HCT116 (cell line): ENCODE measurements at regions not wholly inside any gene's neighbourhood (a gene's known extent, or its start where the extent isn't known, plus 50 kb on each side); places are given as distances from the start of the nearest gene placed in this dataset.

Source experiments
- ATAC-seq: fragments of 200-7000 bp; cut with Tn5 transposase; 2 replicates; pipeline ENCODE4 v1.9.1; 2020; ENCODE audit warnings: mild to moderate bottlenecking, moderate library complexity
- BruUV-seq: library from RNA; stranded (reverse); fragments of 400-500 nt; replicated peaks from 2 replicates; lab custom pipeline; 2021; lab: Mats Ljungman, UMichigan
- CTCF ChIA-PET: fragments of 300-600 bp; sonication (Branson Sonifier 250); formaldehyde crosslinking; loops from one replicate; lab custom pipeline; 2021; ENCODE audit warnings: antibody characterized with exemption; lab: Charles Lee
- POLR2A ChIA-PET: fragments of 300-600, 350-600 bp; sonication (Branson Sonifier 250); formaldehyde crosslinking; loops from one replicate; lab custom pipeline; 2021; ENCODE audit warnings: antibody characterized with exemption; lab: Charles Lee
- RAD21 ChIA-PET, 2 experiments: fragments of 300-600 bp; sonication (Branson Sonifier 250); formaldehyde crosslinking; loops; one replicate each; lab custom pipeline; 2023; ENCODE audit warnings: low total read pairs in 2 of 2; ENCODE audit not compliant: uncharacterized antibody in 2 of 2, unreplicated experiment in 2 of 2, low non-redundant PET in 1 of 2; lab: Charles Lee
- DNase-seq: peaks from one replicate; pipeline ENCODE4 v3.0.0-alpha.2; 2010; ENCODE audit warnings: low read depth, low spot score
- H2AFZ ChIP-seq: fragments of 200-600 bp; shearing (Covaris generic), sonication (generic); 2 replicates; pipeline ENCODE4 v1.6.1; 2017; ENCODE audit warnings: low read depth, mixed run types, mixed read lengths, antibody characterized with exemption, low read length; ENCODE audit not compliant: poor library complexity, severe bottlenecking
- H3K27ac ChIP-seq: 2 replicates; pipeline ENCODE4 v1.5.1; 2012; ENCODE audit warnings: low read depth, low read length
- H3K27me3 ChIP-seq: fragments of 200-600 bp; sonication (generic); 2 replicates; pipeline ENCODE4 v1.6.1; 2016; ENCODE audit warnings: mixed run types, low read length, mixed read lengths; ENCODE audit not compliant: insufficient read depth
- H3K36me3 ChIP-seq, 2 experiments: fragments of 200-500 bp in 1 of 2; fragments of 200-600 bp in 1 of 2; sonication (Bioruptor generic) in 1 of 2; sonication (generic) in 1 of 2; 2 replicates each; pipeline versions ENCODE4 v1.5.1 to v1.6.1; 2014 to 2016; ENCODE audit warnings: low read length in 2 of 2, inconsistent platforms in 1 of 2, mixed read lengths in 1 of 2, mixed run types in 1 of 2; ENCODE audit not compliant: insufficient read depth in 2 of 2, control insufficient read depth in 1 of 2
- H3K4me1 ChIP-seq, 2 experiments: fragments of 200-600 bp in 1 of 2; sonication (generic) in 1 of 2; 2 replicates each; pipeline versions ENCODE4 v1.5.1 to v1.6.1; 2012 to 2017; ENCODE audit warnings: low read length in 2 of 2, inconsistent platforms in 1 of 2, mild to moderate bottlenecking in 1 of 2, mixed read lengths in 1 of 2, mixed run types in 1 of 2, moderate library complexity in 1 of 2; ENCODE audit not compliant: insufficient read depth in 2 of 2, control insufficient read depth in 1 of 2
- H3K4me2 ChIP-seq: fragments of 200-600 bp; sonication (generic); 2 replicates; pipeline ENCODE4 v1.6.1; 2017; ENCODE audit warnings: mixed run types, low read length, mixed read lengths
- H3K4me3 ChIP-seq, 2 experiments: fragments of 200-600 bp in 1 of 2; sonication (generic) in 1 of 2; replicated peaks in 1 of 2; 2 replicates each; pipeline ENCODE4 v1.5.1; 2011 to 2016; ENCODE audit warnings: low read length in 2 of 2, control low read depth in 1 of 2, low read depth in 1 of 2, mild to moderate bottlenecking in 1 of 2, mixed read lengths in 1 of 2, mixed run types in 1 of 2
- H3K79me2 ChIP-seq: fragments of 200-600 bp; sonication (generic); 2 replicates; pipeline ENCODE4 v1.6.1; 2017; ENCODE audit warnings: mild to moderate bottlenecking, mixed run types, low read length, moderate library complexity, mixed read lengths; ENCODE audit not compliant: insufficient read depth
- H3K9ac ChIP-seq: fragments of 200-600 bp; sonication (generic); 2 replicates; pipeline ENCODE4 v1.6.1; 2016; ENCODE audit warnings: low read length, mixed read lengths
- H3K9me2 ChIP-seq: fragments of 200-600 bp; sonication (generic), shearing (Covaris generic); 2 replicates; pipeline ENCODE4 v1.6.1; 2017; ENCODE audit warnings: mixed run types, mild to moderate bottlenecking, moderate library complexity; ENCODE audit not compliant: insufficient read depth
- H3K9me3 ChIP-seq, 2 experiments: fragments of 200-500 bp in 1 of 2; fragments of 200-600 bp in 1 of 2; sonication (Bioruptor generic) in 1 of 2; sonication (generic) in 1 of 2; 2 replicates each; pipeline ENCODE4 v1.6.1; 2014 to 2017; ENCODE audit warnings: low read length in 2 of 2, mixed read lengths in 2 of 2, inconsistent platforms in 1 of 2, low read depth in 1 of 2, mild to moderate bottlenecking in 1 of 2, mixed run types in 1 of 2, moderate library complexity in 1 of 2; ENCODE audit not compliant: control insufficient read depth in 1 of 2, insufficient read depth in 1 of 2
- H4K20me1 ChIP-seq: fragments of 200-600 bp; sonication (generic), shearing (Covaris generic); 2 replicates; pipeline ENCODE4 v1.6.1; 2017; ENCODE audit warnings: mixed run types, mild to moderate bottlenecking, moderate library complexity; ENCODE audit not compliant: insufficient read depth
- CBX3 ChIP-seq: IDR thresholded peaks from 2 replicates; pipeline ENCODE4 v1.6.1; 2012; ENCODE audit warnings: low read depth
- EGR1 ChIP-seq: IDR thresholded peaks from 2 replicates; pipeline ENCODE4 v1.6.1; 2012; ENCODE audit warnings: low read depth
- EZH2phosphoT487 ChIP-seq: fragments of 200-600 bp; IDR thresholded peaks from 2 replicates; pipeline ENCODE4 v1.6.1; 2018; ENCODE audit warnings: antibody characterized with exemption, borderline replicate concordance
- JUND ChIP-seq: IDR thresholded peaks from 2 replicates; pipeline ENCODE4 v1.6.1; 2012
- TCF7L2 ChIP-seq: IDR thresholded peaks from 2 replicates; pipeline ENCODE4 v1.7.0; 2011; ENCODE audit warnings: borderline replicate concordance, inconsistent platforms; ENCODE audit not compliant: insufficient read depth, insufficient read length; ENCODE audit errors: extremely low read depth
- YY1 ChIP-seq: IDR thresholded peaks from 2 replicates; pipeline ENCODE4 v1.6.1; 2011; ENCODE audit warnings: low read length, low read depth, moderate library complexity, mild to moderate bottlenecking; ENCODE audit not compliant: insufficient replicate concordance; ENCODE audit errors: extremely low read depth
- ZFX ChIP-seq: fragments of 450-650 bp; IDR thresholded peaks from 2 replicates; pipeline ENCODE4 v1.6.1; 2017
- ZNF274 ChIP-seq: fragments of 200-500 bp; sonication (Bioruptor generic); IDR thresholded peaks from 2 replicates; pipeline ENCODE4 v1.6.1; 2014; ENCODE audit warnings: mild to moderate bottlenecking, low read depth, low read length, inconsistent platforms
- intact Hi-C: fragments of 100-400 bp; cut with micrococcal nuclease; formaldehyde crosslinking; loops from 2 replicates; pipeline ENCODE4 v1.10.0; 2022
- TF ChIP-seq, protein P1 (sequence below): IDR thresholded peaks from 2 replicates; pipeline ENCODE4 v1.6.1; 2012
- TF ChIP-seq, protein P2 (sequence below): IDR thresholded peaks from 2 replicates; pipeline ENCODE4 v1.6.1; 2011; ENCODE audit warnings: mild to moderate bottlenecking, low read length, moderate library complexity; ENCODE audit not compliant: insufficient replicate concordance; ENCODE audit errors: extremely low read depth
- TF ChIP-seq, protein P3 (sequence below), 3 experiments: fragments of 200-600 bp in 1 of 3; sonication (generic) in 1 of 3; IDR thresholded peaks in 2 of 3; conservative IDR thresholded peaks in 1 of 3; 2 replicates each; pipeline ENCODE4 v1.5.1; 2012 to 2017; ENCODE audit warnings: low read depth in 2 of 3, low read length in 2 of 3, antibody characterized with exemption in 1 of 3, borderline replicate concordance in 1 of 3, control low read depth in 1 of 3, mild to moderate bottlenecking in 1 of 3, mixed read lengths in 1 of 3, mixed run types in 1 of 3, moderate library complexity in 1 of 3; ENCODE audit not compliant: insufficient read depth in 1 of 3

DNA sequence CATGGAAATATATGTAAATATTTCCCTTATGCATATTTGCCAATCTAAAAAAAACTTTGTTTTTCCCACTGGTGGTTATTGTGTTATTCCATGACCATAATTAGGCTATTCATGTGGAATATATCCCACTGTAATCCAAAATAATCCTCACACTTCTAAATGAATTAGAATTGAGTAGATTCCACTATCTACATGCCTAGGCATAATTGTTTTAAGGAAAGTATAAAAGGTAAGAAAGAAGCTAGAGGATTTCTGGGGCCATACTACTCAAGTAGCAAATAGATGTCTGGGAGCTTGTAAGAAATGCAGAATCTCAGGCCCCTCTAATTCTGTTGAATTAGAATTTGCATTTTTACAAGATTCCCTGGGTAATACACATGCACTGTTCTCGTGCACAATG, 83.5 kb upstream of the RRP15 start:
- no peak for ATAC-seq
- intact Hi-C loops, result no loop called here

More for the DNA sequence above, 83.5 kb upstream of the RRP15 start:
- Histone ChIP-seq H3K4me3 (no peak overlapping the region), H3K4me1 (no peaks in the 10 kb centered on the region), H3K9me2 (no peaks in the 10 kb centered on the region), H2AFZ (no peak overlapping the region), H4K20me1 (no peaks in the 10 kb centered on the region), H3K9me3 (no peaks in the 10 kb centered on the region), H3K27ac (no peak overlapping the region), H3K79me2 (no peaks in the 10 kb centered on the region), H3K27me3 (no peaks in the 10 kb centered on the region), H3K9ac (no peak overlapping the region), H3K4me2 (no peak overlapping the region), H3K36me3 (no peaks in the 10 kb centered on the region)
- ChIA-PET CTCF (no interaction called here), RAD21 (no interaction called here), POLR2A (no interaction called here)
- DNase-seq, result no peak
- TF ChIP-seq CBX3, result no peak
- no peak for TF ChIP-seq JUND
- no peak for TF ChIP-seq YY1
- no peak for TF ChIP-seq EZH2phosphoT487
- no peak for TF ChIP-seq TCF7L2
- TF ChIP-seq, protein P1, sequence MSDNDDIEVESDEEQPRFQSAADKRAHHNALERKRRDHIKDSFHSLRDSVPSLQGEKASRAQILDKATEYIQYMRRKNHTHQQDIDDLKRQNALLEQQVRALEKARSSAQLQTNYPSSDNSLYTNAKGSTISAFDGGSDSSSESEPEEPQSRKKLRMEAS, result no peak
- TF ChIP-seq EGR1, result no peak
- TF ChIP-seq, protein P2, sequence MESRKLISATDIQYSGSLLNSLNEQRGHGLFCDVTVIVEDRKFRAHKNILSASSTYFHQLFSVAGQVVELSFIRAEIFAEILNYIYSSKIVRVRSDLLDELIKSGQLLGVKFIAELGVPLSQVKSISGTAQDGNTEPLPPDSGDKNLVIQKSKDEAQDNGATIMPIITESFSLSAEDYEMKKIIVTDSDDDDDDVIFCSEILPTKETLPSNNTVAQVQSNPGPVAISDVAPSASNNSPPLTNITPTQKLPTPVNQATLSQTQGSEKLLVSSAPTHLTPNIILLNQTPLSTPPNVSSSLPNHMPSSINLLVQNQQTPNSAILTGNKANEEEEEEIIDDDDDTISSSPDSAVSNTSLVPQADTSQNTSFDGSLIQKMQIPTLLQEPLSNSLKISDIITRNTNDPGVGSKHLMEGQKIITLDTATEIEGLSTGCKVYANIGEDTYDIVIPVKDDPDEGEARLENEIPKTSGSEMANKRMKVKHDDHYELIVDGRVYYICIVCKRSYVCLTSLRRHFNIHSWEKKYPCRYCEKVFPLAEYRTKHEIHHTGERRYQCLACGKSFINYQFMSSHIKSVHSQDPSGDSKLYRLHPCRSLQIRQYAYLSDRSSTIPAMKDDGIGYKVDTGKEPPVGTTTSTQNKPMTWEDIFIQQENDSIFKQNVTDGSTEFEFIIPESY, result no peak
- no peak for TF ChIP-seq ZFX
- TF ChIP-seq, protein P3, sequence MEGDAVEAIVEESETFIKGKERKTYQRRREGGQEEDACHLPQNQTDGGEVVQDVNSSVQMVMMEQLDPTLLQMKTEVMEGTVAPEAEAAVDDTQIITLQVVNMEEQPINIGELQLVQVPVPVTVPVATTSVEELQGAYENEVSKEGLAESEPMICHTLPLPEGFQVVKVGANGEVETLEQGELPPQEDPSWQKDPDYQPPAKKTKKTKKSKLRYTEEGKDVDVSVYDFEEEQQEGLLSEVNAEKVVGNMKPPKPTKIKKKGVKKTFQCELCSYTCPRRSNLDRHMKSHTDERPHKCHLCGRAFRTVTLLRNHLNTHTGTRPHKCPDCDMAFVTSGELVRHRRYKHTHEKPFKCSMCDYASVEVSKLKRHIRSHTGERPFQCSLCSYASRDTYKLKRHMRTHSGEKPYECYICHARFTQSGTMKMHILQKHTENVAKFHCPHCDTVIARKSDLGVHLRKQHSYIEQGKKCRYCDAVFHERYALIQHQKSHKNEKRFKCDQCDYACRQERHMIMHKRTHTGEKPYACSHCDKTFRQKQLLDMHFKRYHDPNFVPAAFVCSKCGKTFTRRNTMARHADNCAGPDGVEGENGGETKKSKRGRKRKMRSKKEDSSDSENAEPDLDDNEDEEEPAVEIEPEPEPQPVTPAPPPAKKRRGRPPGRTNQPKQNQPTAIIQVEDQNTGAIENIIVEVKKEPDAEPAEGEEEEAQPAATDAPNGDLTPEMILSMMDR (IDR thresholded peaks at IDR 0.05 in 2 of 3, conservative IDR thresholded peaks at IDR 0.05 in 1 of 3; ENCODE audit: borderline replicate concordance in 1 of 3, insufficient read depth in 1 of 3, low read depth in 2 of 3, low read length in 2 of 3), result no peak
- no peak for TF ChIP-seq ZNF274
- no TSS peak for BruUV-seq
